GM12878 (cell line): ENCODE measurements at regions not wholly inside any gene's neighbourhood (a gene's known extent, or its start where the extent isn't known, plus 50 kb on each side); places are given as distances from the start of the nearest gene placed in this dataset.

Experiments used
- CHD2 ChIP-seq: IDR thresholded peaks from 2 replicates; pipeline ENCODE4 v1.6.1; 2011; ENCODE audit warnings: low read depth, low read length, improper control_type of control experiment, borderline replicate concordance
- HDGF ChIP-seq: fragments of 450-650 bp; IDR thresholded peaks from 2 replicates; pipeline ENCODE4 v1.6.1; 2016; ENCODE audit warnings: antibody characterized with exemption
- MYC ChIP-seq: IDR thresholded peaks from 2 replicates; pipeline ENCODE4 v1.6.1; 2011; ENCODE audit warnings: mild to moderate bottlenecking, low read length, moderate library complexity, inconsistent platforms; ENCODE audit not compliant: insufficient read depth, insufficient replicate concordance, insufficient read length, severe bottlenecking
- NFYA ChIP-seq: IDR thresholded peaks from 2 replicates; pipeline ENCODE4 v1.6.1; 2011; ENCODE audit warnings: low read depth, mild to moderate bottlenecking, low read length, improper control_type of control experiment, borderline replicate concordance
- POLR2A ChIP-seq: IDR thresholded peaks from 2 replicates; pipeline ENCODE4 v1.6.1; 2011; ENCODE audit warnings: low read depth, mild to moderate bottlenecking, low read length
- RAD21 ChIP-seq: IDR thresholded peaks from 2 replicates; pipeline ENCODE4 v1.6.1; 2011; ENCODE audit warnings: mild to moderate bottlenecking, low read depth, low read length, moderate library complexity; ENCODE audit not compliant: insufficient read depth
- RFX5 ChIP-seq: IDR thresholded peaks from 2 replicates; pipeline ENCODE4 v1.6.1; 2011; ENCODE audit warnings: low read depth, low read length, improper control_type of control experiment
- TAF1 ChIP-seq: IDR thresholded peaks from 2 replicates; pipeline ENCODE4 v1.6.1; 2011; ENCODE audit warnings: mild to moderate bottlenecking, low read depth, low read length, borderline replicate concordance
- ZBED1 ChIP-seq: IDR thresholded peaks from 2 replicates; pipeline ENCODE4 v1.6.1; 2016; ENCODE audit warnings: borderline replicate concordance
- TF ChIP-seq, protein P1 (sequence below), 3 experiments: IDR thresholded peaks in 2 of 3; conservative IDR thresholded peaks in 1 of 3; 2 replicates each; pipeline ENCODE4 v1.5.1; 2011; ENCODE audit warnings: low read depth in 3 of 3, low read length in 3 of 3, mild to moderate bottlenecking in 3 of 3, control low read depth in 2 of 3, moderate library complexity in 2 of 3, inconsistent platforms in 1 of 3, mixed read lengths in 1 of 3; ENCODE audit not compliant: control insufficient read depth in 2 of 3, insufficient read depth in 1 of 3; ENCODE audit errors: extremely low read depth in 1 of 3
- TF ChIP-seq, protein P2 (sequence below): fragments of 450-650 bp; IDR thresholded peaks from 2 replicates; pipeline ENCODE4 v1.6.1; 2018; ENCODE audit warnings: borderline replicate concordance, mild to moderate bottlenecking; ENCODE audit not compliant: partially characterized antibody

DNA sequence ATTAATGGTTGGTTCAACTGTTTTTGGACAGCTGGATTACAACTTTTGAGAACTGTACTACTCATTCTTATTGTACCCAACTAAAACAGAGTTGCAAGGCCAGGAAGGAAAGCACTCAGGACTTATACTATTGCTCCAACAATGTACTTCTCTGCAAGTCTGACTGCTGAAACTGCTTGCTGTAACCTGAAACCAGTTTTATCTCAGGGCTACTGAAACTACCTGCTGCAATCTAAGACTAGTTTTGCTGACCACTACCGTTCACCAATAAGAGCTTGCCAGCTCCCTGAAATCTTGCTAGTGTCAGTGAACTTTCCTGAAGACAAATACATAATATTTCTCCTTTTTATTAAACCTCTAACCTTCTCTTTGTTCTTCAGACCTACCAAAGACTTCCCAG is 157.3 kb downstream of the CDCA7 start:
- no peak for TF ChIP-seq RAD21
- no peak for TF ChIP-seq MYC
- TF ChIP-seq, protein P1, sequence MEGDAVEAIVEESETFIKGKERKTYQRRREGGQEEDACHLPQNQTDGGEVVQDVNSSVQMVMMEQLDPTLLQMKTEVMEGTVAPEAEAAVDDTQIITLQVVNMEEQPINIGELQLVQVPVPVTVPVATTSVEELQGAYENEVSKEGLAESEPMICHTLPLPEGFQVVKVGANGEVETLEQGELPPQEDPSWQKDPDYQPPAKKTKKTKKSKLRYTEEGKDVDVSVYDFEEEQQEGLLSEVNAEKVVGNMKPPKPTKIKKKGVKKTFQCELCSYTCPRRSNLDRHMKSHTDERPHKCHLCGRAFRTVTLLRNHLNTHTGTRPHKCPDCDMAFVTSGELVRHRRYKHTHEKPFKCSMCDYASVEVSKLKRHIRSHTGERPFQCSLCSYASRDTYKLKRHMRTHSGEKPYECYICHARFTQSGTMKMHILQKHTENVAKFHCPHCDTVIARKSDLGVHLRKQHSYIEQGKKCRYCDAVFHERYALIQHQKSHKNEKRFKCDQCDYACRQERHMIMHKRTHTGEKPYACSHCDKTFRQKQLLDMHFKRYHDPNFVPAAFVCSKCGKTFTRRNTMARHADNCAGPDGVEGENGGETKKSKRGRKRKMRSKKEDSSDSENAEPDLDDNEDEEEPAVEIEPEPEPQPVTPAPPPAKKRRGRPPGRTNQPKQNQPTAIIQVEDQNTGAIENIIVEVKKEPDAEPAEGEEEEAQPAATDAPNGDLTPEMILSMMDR (IDR thresholded peaks at IDR 0.05 in 2 of 3, conservative IDR thresholded peaks at IDR 0.05 in 1 of 3; ENCODE audit: control insufficient read depth in 2 of 3, extremely low read depth in 1 of 3, insufficient read depth in 1 of 3, low read depth in 3 of 3, low read length in 3 of 3): no peak
- no peak for TF ChIP-seq ZBED1
- TF ChIP-seq, protein P2, sequence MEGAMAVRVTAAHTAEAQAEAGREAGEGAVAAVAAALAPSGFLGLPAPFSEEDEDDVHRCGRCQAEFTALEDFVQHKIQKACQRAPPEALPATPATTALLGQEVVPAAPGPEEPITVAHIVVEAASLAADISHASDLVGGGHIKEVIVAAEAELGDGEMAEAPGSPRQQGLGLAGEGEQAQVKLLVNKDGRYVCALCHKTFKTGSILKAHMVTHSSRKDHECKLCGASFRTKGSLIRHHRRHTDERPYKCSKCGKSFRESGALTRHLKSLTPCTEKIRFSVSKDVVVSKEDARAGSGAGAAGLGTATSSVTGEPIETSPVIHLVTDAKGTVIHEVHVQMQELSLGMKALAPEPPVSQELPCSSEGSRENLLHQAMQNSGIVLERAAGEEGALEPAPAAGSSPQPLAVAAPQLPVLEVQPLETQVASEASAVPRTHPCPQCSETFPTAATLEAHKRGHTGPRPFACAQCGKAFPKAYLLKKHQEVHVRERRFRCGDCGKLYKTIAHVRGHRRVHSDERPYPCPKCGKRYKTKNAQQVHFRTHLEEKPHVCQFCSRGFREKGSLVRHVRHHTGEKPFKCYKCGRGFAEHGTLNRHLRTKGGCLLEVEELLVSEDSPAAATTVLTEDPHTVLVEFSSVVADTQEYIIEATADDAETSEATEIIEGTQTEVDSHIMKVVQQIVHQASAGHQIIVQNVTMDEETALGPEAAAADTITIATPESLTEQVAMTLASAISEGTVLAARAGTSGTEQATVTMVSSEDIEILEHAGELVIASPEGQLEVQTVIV: no peak
- no peak for TF ChIP-seq CHD2
- TF ChIP-seq HDGF: no peak
- TF ChIP-seq TAF1: no peak
- no peak for TF ChIP-seq POLR2A
- TF ChIP-seq NFYA: no peak
- no peak for TF ChIP-seq RFX5
